GM20431 (cell line): ENCODE measurements at regions not wholly inside any gene's neighbourhood (a gene's known extent, or its start where the extent isn't known, plus 50 kb on each side); places are given as distances from the start of the nearest gene placed in this dataset.

Source experiments
- in situ Hi-C: fragments of 300-500 bp; cut with MseI, MboI; formaldehyde crosslinking; loops from one replicate; pipeline ENCODE4 v1.15.0; 2020; ENCODE audit warnings: low sequenced_read_pairs; ENCODE audit not compliant: unreplicated experiment

DNA sequence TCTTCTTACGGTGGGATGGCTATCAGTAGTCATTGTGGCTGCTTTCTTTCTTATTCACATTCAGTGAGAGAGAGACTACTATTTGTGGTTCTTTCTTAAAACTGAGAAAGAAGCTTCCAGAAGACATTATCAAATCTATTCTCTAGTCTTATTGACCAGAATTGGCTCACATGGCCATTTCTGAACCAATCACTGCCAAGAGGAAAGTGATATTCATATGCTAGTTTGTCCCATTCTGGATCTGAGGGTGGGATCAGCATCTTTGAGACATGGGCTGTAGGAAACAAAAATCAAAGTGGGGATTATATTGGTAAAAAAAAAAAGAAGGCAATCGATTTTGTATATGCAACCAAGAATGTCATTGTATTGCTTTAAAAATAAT, 106.4 kb upstream of the RASGRP1 start:
- in situ Hi-C loops, result no loop called here

DNA sequence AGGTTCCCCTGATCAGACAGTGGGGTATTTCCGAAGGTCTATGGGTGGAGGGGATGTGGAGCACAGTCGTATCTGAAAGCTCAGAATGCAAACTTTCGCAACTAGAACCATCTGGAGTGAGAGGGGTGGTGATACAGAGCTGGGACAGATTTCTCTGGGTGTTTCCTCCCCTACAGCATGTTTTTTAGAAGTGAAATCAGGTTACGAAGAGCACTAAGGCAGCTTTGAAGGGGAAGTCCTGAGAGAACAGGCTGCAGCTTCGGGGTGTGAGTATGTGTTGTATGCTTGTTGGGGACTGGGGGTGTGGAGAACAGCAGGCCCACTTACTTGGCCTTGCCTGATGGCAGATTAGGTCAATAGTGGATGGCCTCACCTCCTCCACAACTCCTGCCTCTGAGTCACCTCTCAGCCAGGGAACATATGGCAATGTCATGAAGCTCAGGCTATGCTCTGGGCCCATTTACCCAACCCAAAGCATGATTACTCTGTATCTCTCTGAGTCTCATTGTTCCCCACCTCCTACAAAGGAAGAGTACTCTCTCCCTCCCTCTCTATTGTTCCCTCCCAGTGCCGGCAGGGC, 107.2 kb upstream of the RASGRP1 start:
- in situ Hi-C loops, result no loop called here

- in situ Hi-C loops, result no loop called here
Measured at GRCh38 chr15:38672273-38672672, 107.7 kb upstream of the RASGRP1 start.

- in situ Hi-C loops, result no loop called here
Measured at GRCh38 chr15:38672814-38673670, 108.4 kb upstream of the RASGRP1 start.

- in situ Hi-C loops, result no loop called here
Measured at GRCh38 chr15:38674448-38674847, 109.8 kb upstream of the RASGRP1 start.

GRCh38 chr15:38678281-38678680, 113.7 kb upstream of the RASGRP1 start:
- in situ Hi-C loops, result loop anchor here (25.0 kb wide), 1 partner anchor 691 kb away; no protein-coding TSS in a partner anchor

DNA sequence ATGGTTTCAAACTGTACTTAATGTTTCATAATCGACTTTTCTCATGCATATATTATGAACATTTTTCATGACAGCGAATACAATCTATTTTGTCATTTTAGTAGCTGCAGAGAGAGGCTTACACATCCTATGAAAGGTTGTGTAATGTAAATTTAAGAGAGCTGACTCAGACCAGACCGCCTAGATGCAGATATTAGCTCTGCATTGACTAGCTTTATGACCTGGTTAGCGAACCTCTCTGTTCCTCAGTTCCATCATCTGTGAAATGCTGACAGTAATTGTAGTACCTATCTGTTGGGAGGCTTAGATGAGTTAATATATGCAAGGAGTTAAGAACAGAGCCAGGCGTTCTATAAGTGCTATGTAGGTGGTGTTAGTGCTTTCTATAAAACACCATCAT, 116.2 kb upstream of the RASGRP1 start:
- in situ Hi-C loops, result loop anchor here (10.0 to 25.0 kb wide), 3 partner anchors 126 to 693 kb away; no protein-coding TSS in a partner anchor

- in situ Hi-C loops, result loop anchor here (10.0 to 25.0 kb wide), 3 partner anchors 128 to 695 kb away; no protein-coding TSS in a partner anchor
Measured at GRCh38 chr15:38682363-38682762, 117.7 kb upstream of the RASGRP1 start.

DNA sequence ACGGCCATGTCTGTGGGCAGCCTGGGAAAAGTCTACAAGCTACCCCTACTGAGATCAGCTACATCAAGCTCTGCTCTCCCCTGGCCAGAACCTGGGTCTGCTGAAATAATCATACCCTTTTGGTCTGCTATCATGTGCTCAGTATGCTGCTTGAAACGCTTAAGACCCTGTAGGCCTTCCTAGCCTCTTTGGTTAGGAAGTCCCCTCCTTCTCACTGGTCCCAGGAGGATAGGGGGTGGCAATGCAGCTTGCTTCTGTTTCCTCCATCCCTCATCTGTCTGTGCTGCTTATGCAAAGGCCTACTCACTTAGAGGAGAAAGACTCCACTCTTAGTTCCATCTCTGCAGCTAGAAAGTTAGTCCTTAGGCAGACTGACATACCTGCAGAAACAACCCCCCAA, 118.2 kb upstream of the RASGRP1 start:
- in situ Hi-C loops, result loop anchor here (10.0 to 25.0 kb wide), 3 partner anchors 128 to 696 kb away; no protein-coding TSS in a partner anchor

DNA sequence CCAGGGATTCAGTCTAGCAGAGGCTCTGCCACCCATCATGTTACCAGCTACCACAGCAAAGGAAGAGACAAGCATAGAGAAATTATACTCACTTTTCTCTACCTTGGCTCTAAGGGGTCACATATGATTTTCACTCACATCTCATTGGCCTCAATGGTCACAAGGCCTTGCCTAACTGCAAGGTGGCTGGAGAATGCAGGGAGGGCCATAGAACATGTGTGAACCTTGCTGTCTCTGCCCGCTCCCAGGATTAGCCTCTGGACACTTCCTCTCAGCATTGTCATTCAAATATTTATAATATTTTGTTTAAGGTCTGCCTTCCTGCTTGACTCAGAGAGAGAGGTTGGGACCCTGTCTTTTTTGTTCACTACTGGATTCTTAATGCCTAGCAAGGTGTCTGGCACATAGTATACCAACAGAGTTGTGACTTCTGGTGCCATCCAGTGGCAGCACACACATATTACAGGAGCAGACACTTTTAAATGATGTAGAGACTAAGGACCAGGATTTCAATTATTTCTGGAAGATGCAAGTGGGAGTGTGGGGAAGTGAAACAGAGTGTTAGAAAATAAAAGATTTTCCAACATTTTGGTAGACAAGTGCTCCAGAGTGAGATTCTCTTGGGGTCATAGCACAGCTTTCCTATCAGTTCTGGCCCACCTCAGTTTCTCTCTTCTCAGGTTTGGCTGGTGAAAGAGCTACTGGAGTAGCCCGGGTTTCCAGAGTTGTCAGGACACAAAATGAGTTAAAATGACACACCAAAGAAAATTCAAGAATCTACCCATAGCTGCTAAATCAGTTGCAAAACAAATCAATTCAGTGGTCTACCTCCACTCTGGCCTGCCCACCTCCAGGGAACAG, 119.0 kb upstream of the RASGRP1 start:
- in situ Hi-C loops, result loop anchor here (10.0 to 25.0 kb wide), 3 partner anchors 129 to 696 kb away; no protein-coding TSS in a partner anchor

- in situ Hi-C loops, result loop anchor here (10.0 to 25.0 kb wide), 3 partner anchors 130 to 697 kb away; no protein-coding TSS in a partner anchor
Measured at GRCh38 chr15:38684440-38685010, 119.9 kb upstream of the RASGRP1 start.

GRCh38 chr15:38685686-38686339, 121.2 kb upstream of the RASGRP1 start:
- in situ Hi-C loops, result loop anchor here (10.0 to 25.0 kb wide), 3 partner anchors 131 to 699 kb away; no protein-coding TSS in a partner anchor

DNA sequence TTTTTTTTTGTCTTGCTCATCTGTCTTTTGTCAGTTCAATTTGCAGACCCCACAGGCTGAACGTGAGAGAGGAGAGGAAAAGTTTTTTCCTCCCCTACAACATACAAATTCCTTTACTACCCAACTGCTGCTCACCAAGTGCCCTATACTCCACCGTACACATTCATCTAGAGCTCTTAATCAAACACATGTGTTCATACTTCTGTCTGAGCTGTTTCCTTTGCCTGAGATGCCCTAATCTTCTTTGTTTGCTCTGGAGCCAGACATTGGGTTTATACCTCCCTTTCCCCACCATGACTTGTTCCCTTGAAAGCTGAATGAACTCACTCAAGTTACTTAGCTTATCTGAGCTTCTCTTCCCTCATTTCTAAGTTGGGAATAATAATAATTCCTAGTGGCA, 122.7 kb upstream of the RASGRP1 start:
- in situ Hi-C loops, result loop anchor here (10.0 to 25.0 kb wide), 3 partner anchors 133 to 700 kb away; no protein-coding TSS in a partner anchor

- in situ Hi-C loops, result loop anchor here (10.0 to 25.0 kb wide), 3 partner anchors 133 to 701 kb away; no protein-coding TSS in a partner anchor
Measured at GRCh38 chr15:38687775-38688495, 123.3 kb upstream of the RASGRP1 start.

- in situ Hi-C loops, result loop anchor here (10.0 to 25.0 kb wide), 3 partner anchors 134 to 701 kb away; no protein-coding TSS in a partner anchor
Measured at GRCh38 chr15:38688761-38689160, 124.1 kb upstream of the RASGRP1 start.

DNA sequence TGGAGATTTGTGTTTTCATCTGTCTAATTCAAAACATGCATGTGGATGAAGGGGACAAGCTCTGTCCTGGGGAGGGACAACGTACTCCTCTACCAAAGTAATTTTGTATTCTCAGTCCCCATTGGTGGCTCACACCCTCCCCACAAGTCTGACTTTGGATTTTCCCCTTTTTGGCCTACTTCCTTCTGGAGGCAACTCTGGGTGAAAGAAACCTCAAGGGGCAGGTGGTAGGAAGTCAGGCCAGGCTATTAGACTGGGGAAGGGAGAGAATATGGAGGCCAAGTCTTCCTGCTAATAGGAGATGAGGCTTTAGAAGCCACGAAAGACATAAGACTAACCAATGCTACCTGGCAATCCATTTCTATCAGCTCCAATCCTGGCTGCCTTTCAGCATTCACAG, 124.9 kb upstream of the RASGRP1 start:
- in situ Hi-C loops, result loop anchor here (10.0 to 25.0 kb wide), 3 partner anchors 135 to 702 kb away; no protein-coding TSS in a partner anchor

- in situ Hi-C loops, result loop anchor here (10.0 to 25.0 kb wide), 2 partner anchors 255 to 703 kb away; no protein-coding TSS in a partner anchor
Measured at GRCh38 chr15:38690216-38690615, 125.6 kb upstream of the RASGRP1 start.

DNA sequence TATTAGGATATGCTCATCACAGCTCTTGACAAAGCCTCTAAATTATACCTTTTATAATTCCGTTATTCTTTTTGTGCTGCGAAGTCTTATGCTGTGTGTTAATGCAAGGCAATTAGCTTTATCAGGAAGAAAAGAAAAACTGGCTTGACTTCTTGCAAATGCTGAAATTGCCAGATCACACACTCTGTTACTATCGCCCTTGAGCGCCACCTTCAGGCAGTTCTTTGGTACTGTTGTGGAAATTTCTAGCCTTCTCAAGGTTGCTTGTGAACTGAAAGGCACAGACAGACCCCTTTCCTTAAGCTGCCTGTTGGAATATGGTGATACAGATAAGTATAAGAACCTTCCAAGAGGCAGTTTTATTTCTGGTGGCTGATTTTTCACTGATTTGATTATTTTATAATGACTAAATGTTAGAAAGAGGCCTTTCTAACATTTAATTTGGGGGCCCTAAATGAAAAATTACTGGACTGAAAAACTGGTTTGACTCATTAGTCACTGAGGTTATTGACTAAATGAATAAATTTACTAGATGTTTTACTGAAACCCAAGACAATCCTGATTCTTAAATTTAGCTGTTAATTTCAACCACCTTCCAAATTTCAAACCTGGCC, 126.2 kb upstream of the RASGRP1 start:
- in situ Hi-C loops, result loop anchor here (10.0 to 25.0 kb wide), 2 partner anchors 256 to 704 kb away; no protein-coding TSS in a partner anchor
